DOHH2 (cell line): ENCODE measurements at regions not wholly inside any gene's neighbourhood (a gene's known extent, or its start where the extent isn't known, plus 50 kb on each side); places are given as distances from the start of the nearest gene placed in this dataset.

Source experiments
- H3F3A ChIP-seq: fragments of 200-600 bp; sonication (generic), shearing (Covaris generic); 2 replicates; pipeline ENCODE4 v1.6.0; 2016; ENCODE audit warnings: antibody characterized with exemption, mild to moderate bottlenecking; ENCODE audit not compliant: control insufficient read depth, insufficient read depth
- H3K27ac ChIP-seq: fragments of 200-600 bp; sonication (generic); 2 replicates; pipeline ENCODE4 v1.5.1; 2014; ENCODE audit warnings: low read depth, mild to moderate bottlenecking, low read length, moderate library complexity
- H3K27me3 ChIP-seq: fragments of 200-600 bp; sonication (generic); 2 replicates; pipeline ENCODE4 v1.6.1; 2014; ENCODE audit warnings: mild to moderate bottlenecking, low read length, mixed read lengths; ENCODE audit not compliant: control insufficient read depth
- H3K36me3 ChIP-seq: fragments of 200-600 bp; sonication (generic); 2 replicates; pipeline ENCODE4 v1.6.1; 2014; ENCODE audit warnings: mild to moderate bottlenecking, low read length, moderate library complexity, mixed read lengths; ENCODE audit not compliant: control insufficient read depth
- H3K4me1 ChIP-seq: fragments of 200-600 bp; sonication (generic); 2 replicates; pipeline ENCODE4 v1.6.1; 2014; ENCODE audit warnings: mild to moderate bottlenecking, low read length, mixed read lengths; ENCODE audit not compliant: control insufficient read depth
- H3K4me2 ChIP-seq: fragments of 200-600 bp; sonication (generic); 2 replicates; pipeline ENCODE4 v1.6.0; 2014; ENCODE audit warnings: mild to moderate bottlenecking, low read length, moderate library complexity
- H3K4me3 ChIP-seq: fragments of 200-600 bp; sonication (generic); 2 replicates; pipeline ENCODE4 v1.5.1; 2014; ENCODE audit warnings: mild to moderate bottlenecking, low read length, mixed read lengths
- H3K79me2 ChIP-seq: fragments of 200-600 bp; sonication (generic); 2 replicates; pipeline ENCODE4 v1.6.1; 2014; ENCODE audit warnings: mild to moderate bottlenecking, low read length, mixed read lengths; ENCODE audit not compliant: control insufficient read depth
- H3K9me2 ChIP-seq: fragments of 200-600 bp; sonication (generic); replicated peaks from 2 replicates; pipeline ENCODE4 v1.6.1; 2014; ENCODE audit warnings: mild to moderate bottlenecking, low read length, mixed read lengths; ENCODE audit not compliant: control insufficient read depth
- H3K9me3 ChIP-seq: fragments of 200-600 bp; sonication (generic); 2 replicates; pipeline ENCODE4 v1.6.1; 2014; ENCODE audit warnings: antibody characterized with exemption, low read length, mixed read lengths; ENCODE audit not compliant: control insufficient read depth, insufficient read depth
- H4K20me1 ChIP-seq: fragments of 200-600 bp; sonication (generic); 2 replicates; pipeline ENCODE4 v1.6.0; 2014; ENCODE audit warnings: low read depth, mild to moderate bottlenecking, antibody characterized with exemption, low read length, moderate library complexity; ENCODE audit not compliant: control insufficient read depth, insufficient read depth
- EZH2phosphoT487 ChIP-seq: fragments of 200-600 bp; sonication (generic); IDR thresholded peaks from 2 replicates; pipeline ENCODE4 v1.6.1; 2017; ENCODE audit warnings: borderline replicate concordance, mild to moderate bottlenecking, antibody characterized with exemption, low read length, moderate library complexity, mixed read lengths
- TF ChIP-seq, protein P1 (sequence below): fragments of 200-600 bp; sonication (generic); IDR thresholded peaks from one replicate; pipeline ENCODE4 v1.5.1; 2014; ENCODE audit warnings: antibody characterized with exemption, mild to moderate bottlenecking, low read depth, low read length; ENCODE audit not compliant: poor library complexity, severe bottlenecking

GRCh38 chr4:3675251-3676115, 90.7 kb upstream of the ADRA2C start:
- H3K9me2 ChIP-seq: no peaks in the 10 kb centered on the region
- no peaks in the 10 kb centered on the region for H3K79me2 ChIP-seq
- H3K4me1 ChIP-seq: peaks cover 15% of the 10 kb centered on the region; the same call in 1 of the 2 replicates
- no peak for TF ChIP-seq EZH2phosphoT487
- TF ChIP-seq, protein P1, sequence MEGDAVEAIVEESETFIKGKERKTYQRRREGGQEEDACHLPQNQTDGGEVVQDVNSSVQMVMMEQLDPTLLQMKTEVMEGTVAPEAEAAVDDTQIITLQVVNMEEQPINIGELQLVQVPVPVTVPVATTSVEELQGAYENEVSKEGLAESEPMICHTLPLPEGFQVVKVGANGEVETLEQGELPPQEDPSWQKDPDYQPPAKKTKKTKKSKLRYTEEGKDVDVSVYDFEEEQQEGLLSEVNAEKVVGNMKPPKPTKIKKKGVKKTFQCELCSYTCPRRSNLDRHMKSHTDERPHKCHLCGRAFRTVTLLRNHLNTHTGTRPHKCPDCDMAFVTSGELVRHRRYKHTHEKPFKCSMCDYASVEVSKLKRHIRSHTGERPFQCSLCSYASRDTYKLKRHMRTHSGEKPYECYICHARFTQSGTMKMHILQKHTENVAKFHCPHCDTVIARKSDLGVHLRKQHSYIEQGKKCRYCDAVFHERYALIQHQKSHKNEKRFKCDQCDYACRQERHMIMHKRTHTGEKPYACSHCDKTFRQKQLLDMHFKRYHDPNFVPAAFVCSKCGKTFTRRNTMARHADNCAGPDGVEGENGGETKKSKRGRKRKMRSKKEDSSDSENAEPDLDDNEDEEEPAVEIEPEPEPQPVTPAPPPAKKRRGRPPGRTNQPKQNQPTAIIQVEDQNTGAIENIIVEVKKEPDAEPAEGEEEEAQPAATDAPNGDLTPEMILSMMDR: peak; percentile 8
- H3K36me3 ChIP-seq: no peaks in the 10 kb centered on the region
- no peak overlapping the region for H3K4me3 ChIP-seq
- no peaks in the 10 kb centered on the region for H3F3A ChIP-seq
- H3K9me3 ChIP-seq: peaks cover 11% of the 10 kb centered on the region
- no peak overlapping the region for H3K27ac ChIP-seq
- no peaks in the 10 kb centered on the region for H3K27me3 ChIP-seq
- no peak overlapping the region for H3K4me2 ChIP-seq
- no peaks in the 10 kb centered on the region for H4K20me1 ChIP-seq

- H3K4me2 ChIP-seq: no peak overlapping the region
- no peak for TF ChIP-seq EZH2phosphoT487
- TF ChIP-seq, protein P1: no peak
- H4K20me1 ChIP-seq: no peaks in the 10 kb centered on the region
- H3K27ac ChIP-seq: no peak overlapping the region
- H3K36me3 ChIP-seq: no peaks in the 10 kb centered on the region
- no peak overlapping the region for H3K4me3 ChIP-seq
- H3F3A ChIP-seq: peaks cover 2% of the 10 kb centered on the region; the same call in 1 of the 2 replicates
- peaks cover 13% of the 10 kb centered on the region; the same call in 1 of the 2 replicates for H3K4me1 ChIP-seq
- no peaks in the 10 kb centered on the region for H3K9me2 ChIP-seq
- no peaks in the 10 kb centered on the region for H3K79me2 ChIP-seq
- H3K9me3 ChIP-seq: peaks cover 11% of the 10 kb centered on the region
- H3K27me3 ChIP-seq: no peaks in the 10 kb centered on the region
Measured at GRCh38 chr4:3674479-3674851, 91.7 kb upstream of the ADRA2C start.

GRCh38 chr4:3673716-3674478, 92.3 kb upstream of the ADRA2C start:
- Histone ChIP-seq H3K4me2 (no peak overlapping the region), H3K4me1 (peaks cover 10% of the 10 kb centered on the region; the same call in 1 of the 2 replicates), H3K9me2 (no peaks in the 10 kb centered on the region), H3K36me3 (no peaks in the 10 kb centered on the region), H4K20me1 (no peaks in the 10 kb centered on the region), H3K79me2 (no peaks in the 10 kb centered on the region), H3K27me3 (no peaks in the 10 kb centered on the region), H3K27ac (no peak overlapping the region), H3K9me3 (peaks cover 11% of the 10 kb centered on the region), H3K4me3 (no peak overlapping the region), H3F3A (peaks cover 2% of the 10 kb centered on the region; the same call in 1 of the 2 replicates)
- no peak for TF ChIP-seq EZH2phosphoT487
- TF ChIP-seq, protein P1: no peak
